ENCODE measurements at regions not wholly inside any gene's neighbourhood (a gene's known extent, or its start where the extent isn't known, plus 50 kb on each side); places are given as distances from the start of the nearest gene placed in this dataset.

DNA sequence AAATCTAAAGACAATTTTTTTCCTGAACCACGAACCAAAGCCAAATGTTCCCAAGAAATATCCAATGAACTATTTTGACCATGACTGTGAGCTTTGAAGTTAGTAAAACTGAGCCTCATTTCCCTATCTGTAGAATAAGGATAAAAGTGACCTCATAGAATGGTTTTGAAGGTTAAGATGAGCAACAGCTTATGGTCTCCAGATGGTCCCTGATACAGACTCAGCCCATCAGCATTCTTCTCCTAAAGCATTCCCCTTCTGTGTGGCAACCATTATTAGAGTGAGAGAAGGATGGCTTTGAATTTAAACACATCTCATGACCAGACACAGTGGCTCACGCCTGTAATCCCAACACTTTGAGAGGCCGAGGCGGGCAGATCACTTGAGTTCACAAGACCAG is 70.1 kb downstream of the COPRS start:
- no peaks in the 10 kb centered on the region for H3K36me3 ChIP-seq
- H3K4me3 ChIP-seq: no peak overlapping the region
- 91 to 95% methylated on average over 4 of the region's 4 CpGs for WGBS, 2 donors
- H3K9me3 ChIP-seq: no peaks in the 10 kb centered on the region
- no peak overlapping the region for H3K27ac ChIP-seq
- no peak for TF ChIP-seq EP300 (IDR thresholded peaks at IDR 0.05)
- TF ChIP-seq, protein P1, sequence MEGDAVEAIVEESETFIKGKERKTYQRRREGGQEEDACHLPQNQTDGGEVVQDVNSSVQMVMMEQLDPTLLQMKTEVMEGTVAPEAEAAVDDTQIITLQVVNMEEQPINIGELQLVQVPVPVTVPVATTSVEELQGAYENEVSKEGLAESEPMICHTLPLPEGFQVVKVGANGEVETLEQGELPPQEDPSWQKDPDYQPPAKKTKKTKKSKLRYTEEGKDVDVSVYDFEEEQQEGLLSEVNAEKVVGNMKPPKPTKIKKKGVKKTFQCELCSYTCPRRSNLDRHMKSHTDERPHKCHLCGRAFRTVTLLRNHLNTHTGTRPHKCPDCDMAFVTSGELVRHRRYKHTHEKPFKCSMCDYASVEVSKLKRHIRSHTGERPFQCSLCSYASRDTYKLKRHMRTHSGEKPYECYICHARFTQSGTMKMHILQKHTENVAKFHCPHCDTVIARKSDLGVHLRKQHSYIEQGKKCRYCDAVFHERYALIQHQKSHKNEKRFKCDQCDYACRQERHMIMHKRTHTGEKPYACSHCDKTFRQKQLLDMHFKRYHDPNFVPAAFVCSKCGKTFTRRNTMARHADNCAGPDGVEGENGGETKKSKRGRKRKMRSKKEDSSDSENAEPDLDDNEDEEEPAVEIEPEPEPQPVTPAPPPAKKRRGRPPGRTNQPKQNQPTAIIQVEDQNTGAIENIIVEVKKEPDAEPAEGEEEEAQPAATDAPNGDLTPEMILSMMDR (IDR thresholded peaks at IDR 0.05): no peak
- no peak for TF ChIP-seq POLR2A (IDR thresholded peaks at IDR 0.05)
- DNase-seq (ENCODE audit: low spot score in 2 of 2): no peak
- no peaks in the 10 kb centered on the region for H3K27me3 ChIP-seq
- no peaks in the 10 kb centered on the region for H3K4me1 ChIP-seq

DNA sequence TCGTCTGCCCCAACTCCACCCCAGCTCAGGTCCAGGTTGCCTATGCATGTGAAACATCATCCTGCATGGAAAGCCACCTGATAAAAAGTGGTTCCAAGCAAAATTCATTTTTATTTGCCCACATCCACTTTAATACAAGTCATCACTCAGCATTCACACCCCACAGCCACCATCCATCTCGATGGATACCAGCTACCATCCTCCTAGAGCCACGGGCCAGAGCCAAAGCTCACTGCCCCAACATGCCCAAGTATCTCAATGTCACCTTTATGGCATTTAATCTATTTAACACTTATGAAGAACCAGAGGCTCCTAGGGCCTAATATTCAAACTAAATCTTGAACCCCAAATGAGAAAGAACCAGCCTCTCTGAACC is 70.5 kb downstream of the COPRS start:
- no peaks in the 10 kb centered on the region for H3K36me3 ChIP-seq
- no peaks in the 10 kb centered on the region for H3K9me3 ChIP-seq
- WGBS, 2 donors: 66 to 89% methylated on average over 3 of the region's 3 CpGs
- TF ChIP-seq, protein P1 (IDR thresholded peaks at IDR 0.05): no peak
- TF ChIP-seq EP300 (IDR thresholded peaks at IDR 0.05) (no peak), POLR2A (IDR thresholded peaks at IDR 0.05) (no peak)
- H3K27me3 ChIP-seq: no peaks in the 10 kb centered on the region
- H3K27ac ChIP-seq: no peak overlapping the region
- H3K4me1 ChIP-seq: no peaks in the 10 kb centered on the region
- no peak for DNase-seq (ENCODE audit: low spot score in 2 of 2)
- H3K4me3 ChIP-seq: no peak overlapping the region

DNA sequence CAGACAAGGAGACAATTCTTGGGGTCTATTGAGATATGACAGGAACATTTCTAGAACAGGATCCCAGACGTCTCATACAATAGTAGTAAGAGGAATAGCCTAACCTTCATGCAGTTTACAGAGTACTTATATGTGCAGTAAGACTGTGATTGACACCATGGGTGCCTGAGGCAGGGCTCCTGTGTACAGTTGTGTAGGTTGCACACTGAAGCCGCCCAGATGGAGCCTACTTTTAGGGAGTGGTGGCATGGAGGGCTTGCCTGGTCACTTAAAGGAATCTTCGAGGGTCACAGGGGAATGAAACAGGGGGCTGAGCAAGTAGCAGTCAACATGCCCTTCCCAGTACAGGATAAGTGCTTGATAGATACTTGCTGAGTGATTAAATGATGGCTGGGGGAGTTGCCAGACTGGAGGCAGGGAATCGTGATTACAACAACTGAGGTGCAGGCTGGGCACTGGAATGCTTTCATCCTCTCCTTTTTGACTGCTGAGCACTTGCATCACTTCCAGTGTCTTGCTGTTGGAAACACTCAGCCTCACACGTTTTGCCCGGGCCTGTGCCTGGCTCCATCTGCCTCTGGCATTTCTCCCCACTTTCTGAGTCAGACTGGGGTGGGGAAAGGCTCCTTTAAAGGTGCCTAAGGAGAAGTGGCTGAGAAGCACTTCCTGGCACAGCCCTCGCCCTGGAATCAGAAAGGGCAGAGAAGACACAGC is 71.0 kb downstream of the COPRS start:
- Histone ChIP-seq H3K27ac (no peak overlapping the region), H3K27me3 (no peaks in the 10 kb centered on the region), H3K4me3 (no peak overlapping the region), H3K4me1 (no peaks in the 10 kb centered on the region), H3K36me3 (no peaks in the 10 kb centered on the region), H3K9me3 (no peaks in the 10 kb centered on the region)
- 49 to 56% methylated on average over 7 of the region's 7 CpGs for WGBS, 2 donors
- no peak for DNase-seq (ENCODE audit: low spot score in 2 of 2)
- TF ChIP-seq, protein P1 (IDR thresholded peaks at IDR 0.05): no peak
- TF ChIP-seq POLR2A (IDR thresholded peaks at IDR 0.05) (no peak), EP300 (IDR thresholded peaks at IDR 0.05) (no peak)

DNA sequence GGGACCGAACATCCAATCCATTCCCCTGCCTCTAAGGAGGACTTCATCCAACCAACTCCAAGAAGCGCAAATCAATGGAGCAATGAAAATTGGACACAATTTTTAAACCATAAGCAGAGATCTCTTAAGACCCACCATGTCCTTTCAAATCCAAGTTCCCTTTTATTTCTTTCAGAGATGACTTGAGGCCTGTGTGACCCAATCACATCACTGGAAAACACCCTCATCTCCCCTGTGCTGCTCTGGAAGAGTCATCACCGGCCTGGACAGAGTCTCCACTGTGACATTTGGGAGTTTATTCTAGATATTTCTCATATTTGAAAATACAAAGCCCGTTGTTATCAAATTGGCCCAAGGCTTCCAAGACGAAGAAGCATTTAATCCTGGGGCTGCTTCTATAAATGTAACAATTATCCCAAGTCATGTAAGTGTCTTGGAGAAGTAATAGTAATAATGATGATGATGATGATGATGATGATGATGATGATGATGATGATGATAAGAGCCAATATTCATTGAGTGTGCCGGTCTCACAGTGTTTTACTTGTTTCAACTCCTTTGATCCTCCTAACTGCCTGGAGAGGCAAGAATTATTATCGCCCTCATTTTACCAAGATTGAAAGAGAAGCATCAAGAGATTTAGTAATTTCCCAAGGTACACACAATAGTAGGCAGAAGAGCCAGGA is 72.1 kb downstream of the COPRS start:
- H3K9me3 ChIP-seq: no peaks in the 10 kb centered on the region
- 67 to 72% methylated on average over 7 of the region's 7 CpGs for WGBS, 2 donors
- H3K27me3 ChIP-seq: no peaks in the 10 kb centered on the region
- TF ChIP-seq EP300 (IDR thresholded peaks at IDR 0.05) (no peak), POLR2A (IDR thresholded peaks at IDR 0.05) (no peak)
- TF ChIP-seq, protein P1 (IDR thresholded peaks at IDR 0.05): no peak
- no peak overlapping the region for H3K4me3 ChIP-seq
- no peak for DNase-seq (ENCODE audit: low spot score in 2 of 2)
- H3K36me3 ChIP-seq: no peaks in the 10 kb centered on the region
- no peak overlapping the region for H3K27ac ChIP-seq
- no peaks in the 10 kb centered on the region for H3K4me1 ChIP-seq

DNA sequence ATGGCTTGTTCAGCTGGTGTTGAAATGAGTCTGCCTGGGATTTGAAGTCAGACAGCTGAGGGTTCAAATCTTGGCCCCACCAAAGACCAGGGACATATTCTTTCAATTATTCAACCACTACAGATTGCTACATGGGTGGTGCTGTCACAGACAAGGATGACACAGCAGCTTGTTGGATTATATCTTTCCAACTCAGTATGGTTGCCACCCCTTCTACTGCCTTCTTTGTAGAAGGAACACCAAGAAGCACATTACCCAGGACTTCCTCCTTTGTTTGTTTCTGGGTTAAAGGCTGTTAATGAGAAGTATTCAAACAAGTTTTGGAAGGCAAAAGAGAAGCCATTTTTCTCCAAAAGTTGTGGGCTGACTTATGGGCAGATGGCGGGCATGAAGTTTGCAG is 78.6 kb downstream of the COPRS start:
- WGBS, 2 donors: 50 to 95% methylated on average over 1 of the region's 1 CpG
- no peak overlapping the region for H3K27ac ChIP-seq

More for the DNA sequence above, 78.6 kb downstream of the COPRS start:
- H3K4me1 ChIP-seq: no peaks in the 10 kb centered on the region
- no peak for TF ChIP-seq POLR2A (IDR thresholded peaks at IDR 0.05)
- no peak for TF ChIP-seq EP300 (IDR thresholded peaks at IDR 0.05)
- TF ChIP-seq, protein P1 (IDR thresholded peaks at IDR 0.05): no peak
- no peaks in the 10 kb centered on the region for H3K36me3 ChIP-seq
- H3K4me3 ChIP-seq: no peak overlapping the region
- H3K27me3 ChIP-seq: no peaks in the 10 kb centered on the region
- H3K9me3 ChIP-seq: peaks cover 0 to 7% (median 0%) of the 10 kb centered on the region in 4 donors
- no peak for DNase-seq (ENCODE audit: low spot score in 2 of 2)
